ENCODE measurements at regions not wholly inside any gene's neighbourhood (a gene's known extent, or its start where the extent isn't known, plus 50 kb on each side); places are given as distances from the start of the nearest gene placed in this dataset.

DNA sequence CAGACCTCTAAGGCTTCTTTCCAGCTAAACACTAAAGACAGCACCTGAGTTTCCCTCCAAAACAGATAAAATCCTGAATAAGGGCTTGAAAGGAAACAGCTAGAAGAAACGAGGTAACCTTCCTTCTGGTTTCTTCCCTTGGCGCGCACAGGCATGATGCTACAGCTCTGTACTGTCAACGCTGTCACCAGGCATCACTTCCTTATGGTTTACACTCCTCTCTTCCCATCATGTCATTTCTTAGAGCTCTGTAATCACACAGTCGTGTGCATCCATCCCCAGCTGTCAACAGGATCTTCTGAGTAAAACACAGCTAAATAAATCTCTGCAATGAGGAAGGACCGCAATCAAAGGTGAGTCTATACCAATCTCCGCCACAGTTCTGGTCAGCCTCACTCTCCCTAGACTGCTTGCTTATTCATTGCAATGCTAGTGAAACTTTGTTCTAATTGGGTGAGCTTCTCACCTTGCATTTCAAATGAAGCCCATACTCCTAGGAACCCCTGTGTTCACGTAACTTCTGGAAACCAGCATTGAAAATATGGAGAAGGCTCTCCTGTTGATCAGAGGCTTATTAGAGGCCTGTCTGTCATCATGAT, 162.6 kb upstream of the DTNBP1 start:
- TF ChIP-seq, protein P1, sequence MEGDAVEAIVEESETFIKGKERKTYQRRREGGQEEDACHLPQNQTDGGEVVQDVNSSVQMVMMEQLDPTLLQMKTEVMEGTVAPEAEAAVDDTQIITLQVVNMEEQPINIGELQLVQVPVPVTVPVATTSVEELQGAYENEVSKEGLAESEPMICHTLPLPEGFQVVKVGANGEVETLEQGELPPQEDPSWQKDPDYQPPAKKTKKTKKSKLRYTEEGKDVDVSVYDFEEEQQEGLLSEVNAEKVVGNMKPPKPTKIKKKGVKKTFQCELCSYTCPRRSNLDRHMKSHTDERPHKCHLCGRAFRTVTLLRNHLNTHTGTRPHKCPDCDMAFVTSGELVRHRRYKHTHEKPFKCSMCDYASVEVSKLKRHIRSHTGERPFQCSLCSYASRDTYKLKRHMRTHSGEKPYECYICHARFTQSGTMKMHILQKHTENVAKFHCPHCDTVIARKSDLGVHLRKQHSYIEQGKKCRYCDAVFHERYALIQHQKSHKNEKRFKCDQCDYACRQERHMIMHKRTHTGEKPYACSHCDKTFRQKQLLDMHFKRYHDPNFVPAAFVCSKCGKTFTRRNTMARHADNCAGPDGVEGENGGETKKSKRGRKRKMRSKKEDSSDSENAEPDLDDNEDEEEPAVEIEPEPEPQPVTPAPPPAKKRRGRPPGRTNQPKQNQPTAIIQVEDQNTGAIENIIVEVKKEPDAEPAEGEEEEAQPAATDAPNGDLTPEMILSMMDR (IDR thresholded peaks at IDR 0.05): no peak
- TF ChIP-seq POLR2A (IDR thresholded peaks at IDR 0.05): no peak

Measured in right lobe of liver (tissue), 4 donors.